ENCODE measurements at regions not wholly inside any gene's neighbourhood (a gene's known extent, or its start where the extent isn't known, plus 50 kb on each side); places are given as distances from the start of the nearest gene placed in this dataset.

- Histone ChIP-seq H3K27me3 (ENCODE audit: control insufficient read depth, insufficient read depth, low read length, poor library complexity, severe bottlenecking) (no peaks in the 10 kb centered on the region), H3K27ac (ENCODE audit: insufficient read depth, low read depth, low read length, poor library complexity, severe bottlenecking) (no peak overlapping the region), H3K4me3 (ENCODE audit: insufficient read depth, low read depth, low read length) (no peak overlapping the region), H3K36me3 (ENCODE audit: control insufficient read depth, insufficient read depth, low read length) (no peaks in the 10 kb centered on the region), H3K9me3 (ENCODE audit: control insufficient read depth, low read length) (no peaks in the 10 kb centered on the region), H3K4me1 (ENCODE audit: control insufficient read depth, insufficient read depth, low read length) (no peaks in the 10 kb centered on the region)
Observed at GRCh38 chr16:9689597-9689996, 492.6 kb downstream of the GRIN2A start.

GRCh38 chr16:9695152-9695551 lies 487.1 kb downstream of the GRIN2A start:
- no peaks in the 10 kb centered on the region for H3K4me1 ChIP-seq (ENCODE audit: control insufficient read depth, insufficient read depth, low read length)

More at GRCh38 chr16:9695152-9695551, 487.1 kb downstream of the GRIN2A start:
- H3K27ac ChIP-seq (ENCODE audit: insufficient read depth, low read depth, low read length, poor library complexity, severe bottlenecking), result no peak overlapping the region
- H3K4me3 ChIP-seq (ENCODE audit: insufficient read depth, low read depth, low read length), result no peak overlapping the region
- 84 to 93% methylated on average over 3 of the region's 3 CpGs for WGBS, 2 experiments
- no peaks in the 10 kb centered on the region for H3K9me3 ChIP-seq (ENCODE audit: control insufficient read depth, low read length)
- no peaks in the 10 kb centered on the region for H3K36me3 ChIP-seq (ENCODE audit: control insufficient read depth, insufficient read depth, low read length)
- no peaks in the 10 kb centered on the region for H3K27me3 ChIP-seq (ENCODE audit: control insufficient read depth, insufficient read depth, low read length, poor library complexity, severe bottlenecking)

All from ectodermal cell (in vitro differentiated cells).